ENCODE measurements at regions not wholly inside any gene's neighbourhood (a gene's known extent, or its start where the extent isn't known, plus 50 kb on each side); places are given as distances from the start of the nearest gene placed in this dataset.

DNA sequence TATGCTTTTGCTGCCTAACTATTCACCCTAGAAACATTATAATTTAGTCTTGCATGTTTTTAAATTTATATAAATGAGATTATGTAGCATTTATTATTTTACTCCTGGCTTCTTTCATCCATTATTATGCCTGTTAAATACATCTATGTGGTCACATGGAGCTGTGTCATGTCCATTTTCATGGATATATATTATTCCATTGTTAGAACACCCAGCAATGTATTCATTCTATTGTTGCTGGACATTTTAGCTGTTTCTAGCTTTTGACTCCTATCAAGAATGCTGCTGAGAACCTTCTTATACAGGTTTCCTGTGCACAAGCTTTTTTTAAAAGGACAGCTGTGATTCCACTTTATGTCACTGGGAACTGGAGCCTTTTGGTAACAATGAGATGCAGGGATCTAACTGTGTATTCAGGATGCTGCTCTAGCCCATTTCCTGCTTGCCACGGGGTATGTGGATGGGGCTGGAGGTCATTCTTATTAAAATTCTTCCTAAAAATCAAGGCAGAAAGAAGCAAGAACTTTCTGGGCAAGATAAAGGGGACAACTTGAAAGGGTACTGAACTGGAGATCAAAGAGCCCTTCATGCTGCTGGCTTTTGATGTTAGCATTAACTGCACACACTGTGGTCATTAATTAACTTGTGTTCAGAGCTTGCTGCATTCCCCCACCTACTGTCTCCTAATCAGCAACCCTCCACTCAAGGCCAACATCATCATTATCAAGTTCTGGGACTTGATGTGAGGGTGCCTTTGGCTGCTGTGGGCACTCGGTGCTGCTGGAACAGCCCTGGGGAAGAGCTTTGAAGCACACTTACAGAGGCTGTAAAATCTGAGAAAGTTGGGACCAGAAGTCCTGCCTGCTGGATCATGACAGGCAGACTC lies 96.6 kb upstream of the AKIRIN2 start:
- DNase-seq = no peak

DNA sequence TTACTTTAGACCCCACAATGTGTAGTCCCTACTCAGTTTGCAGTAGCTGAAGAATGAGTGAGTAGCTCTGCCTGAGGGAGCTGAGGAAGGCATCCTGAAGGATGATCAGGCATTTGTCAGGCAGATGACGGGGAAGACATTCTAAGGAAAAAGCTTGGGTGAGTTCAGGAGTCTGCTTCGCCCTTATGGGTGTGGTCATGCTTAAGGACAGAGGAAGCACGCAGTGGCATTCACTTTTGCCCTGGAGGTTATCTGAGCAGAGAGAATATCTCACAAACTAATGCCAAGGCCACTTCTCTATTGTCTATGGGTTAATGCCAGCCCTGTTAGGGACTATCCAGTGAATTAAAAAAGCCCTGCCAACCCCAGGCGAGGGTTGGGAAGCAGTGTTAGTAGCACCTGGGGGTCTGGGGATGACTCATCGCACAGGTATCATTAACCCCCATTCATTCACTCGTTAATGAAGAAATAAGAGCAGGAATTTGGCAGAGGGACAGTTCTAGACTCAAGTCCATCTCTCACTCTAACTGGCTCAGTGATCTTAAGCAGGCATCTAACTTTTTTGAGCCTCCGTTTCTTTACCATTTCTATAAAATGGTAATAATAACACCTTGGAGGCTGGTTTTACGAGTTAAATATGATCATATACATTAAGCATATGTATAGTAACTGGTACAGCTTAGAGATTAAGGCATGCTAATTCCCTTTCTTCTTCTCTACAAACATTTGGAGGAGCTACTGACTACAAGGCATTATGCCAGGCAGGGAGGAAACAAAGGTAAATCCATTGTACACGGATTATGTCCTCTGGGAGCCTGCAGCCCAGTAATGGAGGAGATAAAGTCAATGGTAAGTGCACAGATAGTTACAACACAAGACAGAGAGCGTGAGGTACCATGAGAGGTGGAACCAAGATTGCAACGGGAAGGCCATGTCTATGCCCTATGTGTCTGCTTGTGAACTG lies 93.2 kb upstream of the AKIRIN2 start:
- DNase-seq = no peak

DNA sequence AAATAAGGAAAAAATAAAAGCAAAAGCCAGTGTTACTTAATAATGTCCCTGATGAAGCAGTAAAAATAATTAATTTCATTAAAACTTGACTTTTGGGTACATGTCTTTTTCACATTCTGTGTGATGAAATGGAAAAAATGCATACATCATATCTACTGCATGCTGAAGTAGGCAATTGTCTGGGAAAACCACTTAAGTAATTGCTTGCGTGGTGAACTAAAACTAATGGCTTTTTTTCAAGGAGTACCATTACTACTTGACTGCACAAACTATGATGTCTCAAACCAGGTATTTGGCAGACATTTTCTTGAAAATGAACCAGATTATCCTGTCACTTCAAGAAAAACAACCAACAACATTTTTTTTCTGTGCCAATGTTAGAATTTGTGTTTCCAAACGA lies 91.3 kb upstream of the AKIRIN2 start:
- no peak for DNase-seq

DNA sequence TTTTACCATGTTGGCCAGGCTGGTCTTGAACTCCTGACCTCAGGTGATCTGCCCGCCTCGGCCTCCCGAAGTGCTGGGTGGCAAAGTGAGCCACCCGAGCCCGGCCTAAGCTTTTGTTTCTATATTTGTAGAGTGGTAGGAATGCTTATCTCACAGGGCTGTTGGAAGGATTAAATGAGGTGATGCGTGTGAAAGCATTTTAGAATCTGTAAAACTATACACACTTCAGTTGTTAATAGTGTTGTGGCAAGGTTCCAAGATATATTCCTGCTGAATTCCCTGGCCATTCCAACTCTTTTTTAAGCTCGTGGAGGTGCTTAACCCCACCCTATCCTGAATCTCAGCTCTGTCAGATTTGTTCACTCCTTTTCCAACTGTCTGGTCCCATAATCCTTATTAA lies 89.9 kb upstream of the AKIRIN2 start:
- no peak for DNase-seq

DNA sequence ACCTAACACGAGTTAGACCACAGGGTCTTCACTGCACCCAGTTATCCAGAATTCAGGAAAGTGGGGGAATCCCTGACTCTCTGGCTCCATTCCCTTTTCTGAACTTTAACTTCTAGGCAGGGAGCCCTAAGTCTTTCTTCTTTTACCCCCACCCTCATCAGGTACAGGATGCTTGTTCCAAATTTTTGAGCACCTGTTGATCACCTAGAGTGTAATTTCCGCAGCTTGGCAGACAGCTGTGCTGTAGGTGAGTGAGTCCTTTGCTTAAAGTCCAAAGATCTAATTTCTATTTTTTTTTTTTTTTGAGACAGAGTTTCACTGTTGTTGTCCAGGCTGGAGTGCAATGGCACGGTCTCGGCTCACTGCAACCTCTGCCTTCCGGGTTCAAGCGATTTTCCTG lies 89.5 kb upstream of the AKIRIN2 start:
- DNase-seq = no peak

DNA sequence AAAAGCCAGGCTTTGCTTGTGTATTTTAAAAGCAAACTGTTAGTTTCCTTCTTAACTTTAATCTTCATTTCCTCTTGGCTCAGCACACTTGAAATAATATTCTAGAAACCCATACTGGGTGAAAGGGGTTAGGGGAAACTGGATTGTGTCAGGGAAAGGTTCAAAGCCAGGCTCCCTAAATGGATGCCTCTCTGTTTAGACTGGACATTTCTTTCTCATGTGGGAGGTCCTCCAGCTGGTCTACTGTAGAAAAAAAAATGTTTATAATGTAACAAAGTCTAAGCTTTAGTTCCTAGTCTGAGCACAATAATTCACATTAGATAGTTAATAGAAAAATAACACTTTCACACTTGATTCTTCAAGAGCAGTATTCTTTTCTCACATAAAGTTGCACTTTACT lies 89.0 kb upstream of the AKIRIN2 start:
- no peak for DNase-seq

DNA sequence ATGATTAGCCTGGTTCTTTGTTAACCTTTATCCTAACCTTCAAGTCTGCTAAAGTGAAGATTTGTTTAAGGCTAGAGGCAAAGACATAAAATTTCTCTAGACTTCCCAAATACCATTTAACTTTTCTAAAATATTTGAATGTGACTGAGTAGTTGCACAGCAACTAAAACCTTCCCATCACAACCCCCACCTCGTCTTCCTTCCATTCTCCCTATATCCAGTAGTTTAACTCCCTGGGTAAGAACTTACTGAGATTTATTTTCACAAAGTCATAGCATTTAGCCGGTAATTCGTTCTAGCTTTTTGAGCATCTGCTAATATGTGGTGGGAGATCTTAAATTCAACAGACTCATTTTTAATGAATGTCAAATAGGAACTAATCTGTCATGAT lies 87.9 kb upstream of the AKIRIN2 start:
- no peak for DNase-seq

DNA sequence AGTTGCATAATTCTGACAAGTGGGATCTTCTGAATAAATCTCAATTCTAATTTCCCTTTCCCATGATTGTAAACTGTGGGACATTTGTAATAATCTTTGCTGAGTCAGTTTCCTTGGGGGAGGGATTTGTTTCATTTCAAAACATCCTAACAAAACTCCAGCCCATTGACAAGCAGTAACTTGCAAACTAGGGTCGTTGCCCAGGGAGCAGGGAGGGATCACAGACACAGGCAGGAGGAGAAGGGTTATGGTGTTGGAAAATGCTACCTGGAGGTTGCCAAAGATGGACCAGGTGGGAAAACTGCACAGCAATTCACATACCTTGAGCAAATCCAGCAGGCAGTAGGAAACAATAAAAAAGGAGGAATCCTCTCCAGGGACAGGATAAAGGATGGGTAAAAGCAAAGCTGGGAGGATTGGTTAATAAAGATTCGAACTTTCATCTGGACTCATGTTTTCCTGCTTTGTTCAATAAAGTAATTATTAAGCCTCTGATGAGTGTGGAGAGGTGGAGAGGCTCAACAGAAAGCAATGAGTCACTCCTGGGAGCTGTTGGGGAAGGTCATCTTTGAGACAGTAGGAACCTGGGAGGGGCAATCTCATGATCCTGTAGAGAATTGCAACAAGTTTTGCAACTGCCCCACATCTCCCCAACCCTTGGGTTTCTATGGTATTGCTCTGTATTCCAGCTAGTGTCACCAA lies 87.3 kb upstream of the AKIRIN2 start:
- DNase-seq = no peak

DNA sequence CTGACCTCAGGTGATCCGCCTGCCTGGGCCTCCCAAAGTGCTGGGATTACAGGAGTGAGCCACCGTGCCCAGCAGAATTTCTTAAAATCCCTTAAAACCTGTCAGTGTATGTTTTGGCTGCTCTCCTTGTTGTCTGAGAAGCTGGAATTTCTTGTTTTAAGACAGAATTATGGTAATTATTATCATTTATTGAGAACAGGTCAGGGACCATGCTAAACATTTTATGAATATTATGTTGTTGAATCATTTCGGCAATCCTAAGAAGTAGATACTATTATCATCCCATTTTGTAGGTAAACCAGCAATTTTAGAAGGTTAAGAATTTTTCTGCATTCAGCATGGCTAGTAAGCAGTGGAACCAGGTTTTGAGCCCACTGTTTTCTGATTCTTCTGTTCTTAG lies 86.1 kb upstream of the AKIRIN2 start:
- DNase-seq = no peak

DNA sequence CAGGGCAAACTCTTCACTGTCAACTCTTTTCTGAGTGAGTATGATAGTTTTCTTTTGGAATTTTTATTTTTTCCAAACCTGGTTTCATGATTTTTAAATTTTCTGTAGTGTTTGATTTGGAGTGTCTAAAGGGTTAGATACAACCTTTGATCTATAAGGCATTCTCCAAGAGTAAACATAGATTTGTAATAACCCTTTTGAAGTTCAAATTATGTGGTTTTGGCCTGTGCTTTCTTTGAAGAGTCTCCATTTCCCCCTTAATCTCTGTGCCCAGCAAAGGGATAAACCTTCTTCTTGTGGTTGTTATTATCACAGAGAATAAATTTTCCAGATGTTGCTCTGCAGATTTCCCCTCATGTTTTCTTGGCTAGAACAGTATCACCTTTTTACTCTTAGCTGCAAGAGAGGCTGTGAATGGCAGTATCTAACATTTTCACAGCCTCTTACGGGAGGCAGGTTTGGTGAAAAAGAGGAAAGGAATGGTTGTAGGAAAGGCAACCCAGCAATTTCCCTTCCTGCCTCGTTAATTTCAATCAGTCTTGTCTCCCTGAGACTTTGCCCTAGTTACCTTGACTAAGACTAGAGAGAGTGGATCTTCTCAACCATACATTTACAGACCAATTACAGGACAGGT lies 83.3 kb upstream of the AKIRIN2 start:
- DNase-seq = no peak

DNA sequence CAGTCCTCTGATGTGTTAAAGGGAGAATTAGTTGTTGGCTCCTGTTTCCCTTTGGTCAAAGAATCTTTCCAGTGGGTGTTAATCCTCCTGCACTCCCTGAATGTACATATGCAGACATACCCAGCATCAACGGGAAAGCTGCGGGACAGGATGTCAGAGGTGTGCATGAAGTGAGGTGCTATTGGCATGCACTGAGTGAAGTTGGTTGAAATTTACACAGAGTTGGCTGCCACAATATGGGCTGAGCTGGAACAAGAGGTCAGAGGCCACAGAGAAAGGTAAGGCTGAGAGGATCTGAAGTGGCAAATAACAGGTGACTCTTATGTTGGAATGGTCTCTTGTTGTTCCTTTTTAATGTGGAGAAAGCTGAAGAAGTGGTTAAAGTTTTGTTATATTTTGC lies 82.7 kb upstream of the AKIRIN2 start:
- no peak for DNase-seq

DNA sequence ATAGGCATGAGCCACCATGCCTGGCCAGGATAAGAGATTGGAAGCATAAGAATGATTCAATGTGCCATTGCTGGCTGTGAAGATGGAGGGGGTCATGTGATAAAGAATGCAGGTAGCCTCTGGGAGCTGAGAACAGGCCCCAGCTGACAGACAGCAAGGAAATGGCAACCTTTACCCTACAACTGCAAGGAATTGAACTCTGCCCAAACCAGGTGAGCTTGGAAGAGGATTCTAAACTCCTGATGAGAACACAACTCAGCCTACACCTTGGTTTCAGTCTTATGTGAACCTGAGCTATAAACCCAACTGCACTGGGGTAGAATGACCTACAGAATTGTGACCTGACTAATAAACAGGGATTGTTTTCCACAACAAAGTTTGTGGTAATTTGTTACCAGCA lies 82.0 kb upstream of the AKIRIN2 start:
- no peak for DNase-seq

DNA sequence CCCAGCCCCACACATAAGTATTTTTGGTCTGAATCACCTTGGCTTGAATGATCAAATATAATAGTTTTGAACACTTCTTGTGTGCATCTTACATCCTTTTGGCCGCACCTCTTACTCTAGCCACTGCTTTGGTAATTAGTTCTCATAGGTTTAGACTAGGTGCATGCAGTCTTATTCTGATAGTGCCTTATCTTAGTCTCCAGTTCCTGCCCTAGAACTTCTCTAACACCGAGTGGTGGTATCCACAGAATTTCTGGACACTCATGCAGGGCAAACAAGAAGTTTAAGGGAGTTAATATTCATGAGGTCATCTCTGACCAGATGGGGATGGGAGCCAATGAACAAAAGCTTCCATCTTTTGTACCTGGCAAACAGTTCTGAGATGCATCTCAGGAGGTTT lies 77.5 kb upstream of the AKIRIN2 start:
- no peak for DNase-seq

DNA sequence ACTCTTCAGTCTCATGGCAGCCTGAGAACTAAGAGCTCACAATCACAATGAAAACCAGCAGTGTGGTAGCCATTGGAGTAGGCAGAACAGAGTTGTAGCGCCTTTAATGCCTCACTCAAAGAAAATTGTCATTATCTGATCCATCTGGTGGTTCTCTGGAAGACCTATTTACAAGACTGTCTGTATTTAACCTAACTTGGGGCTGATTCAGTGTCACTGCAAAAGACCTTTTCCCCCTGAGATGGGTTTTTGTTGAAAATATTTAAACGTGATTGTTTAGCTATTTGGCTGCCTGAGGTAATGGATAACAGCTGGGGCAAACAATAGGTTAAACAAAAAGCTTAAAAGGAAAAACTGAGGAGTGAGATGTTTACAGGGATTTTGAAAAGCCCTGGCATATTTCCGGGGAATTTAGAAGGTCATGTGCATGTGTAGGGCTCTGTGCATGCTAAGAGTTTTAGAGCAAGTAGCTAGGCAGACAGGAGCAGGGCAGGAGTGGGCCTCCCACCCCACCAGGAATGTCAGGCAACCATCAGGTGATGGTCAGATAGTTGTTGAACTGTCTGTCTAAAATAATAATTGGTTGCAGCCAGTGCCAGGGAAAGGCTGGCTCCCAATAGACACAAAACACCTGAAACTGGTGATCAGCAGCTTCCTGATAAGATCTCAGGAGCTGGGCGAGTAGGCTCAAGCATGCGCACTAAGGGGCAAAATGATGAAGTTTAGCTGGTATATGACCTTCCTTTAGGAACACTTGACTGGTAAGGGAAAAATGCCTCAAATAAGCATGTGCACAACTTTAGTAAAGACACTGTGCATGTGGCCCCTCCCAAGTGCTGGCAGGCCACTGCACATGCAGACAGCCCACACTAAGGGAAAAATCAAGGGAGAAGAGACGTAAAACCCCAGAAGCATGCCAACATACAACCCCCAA lies 70.8 kb upstream of the AKIRIN2 start:
- DNase-seq = no peak

DNA sequence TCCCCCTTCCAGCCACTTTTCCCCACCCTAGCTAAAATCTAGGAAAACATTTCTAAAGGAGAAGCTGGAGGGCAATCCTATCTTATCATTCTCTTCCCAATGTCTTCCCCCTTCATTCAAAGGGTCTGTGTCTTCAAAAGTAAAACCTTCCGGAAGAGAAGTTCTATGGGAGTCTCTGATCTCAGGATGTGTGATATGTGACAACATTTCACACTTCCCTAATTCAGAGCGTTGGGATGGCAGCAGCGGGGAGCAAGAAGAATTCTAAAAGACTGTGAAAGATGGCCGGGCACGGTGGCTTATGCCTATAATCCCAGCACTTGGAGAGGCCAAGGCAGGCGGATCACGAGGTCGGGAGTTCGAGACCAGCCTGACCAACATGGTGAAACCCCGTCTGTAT lies 65.4 kb upstream of the AKIRIN2 start:
- DNase-seq = no peak

DNA sequence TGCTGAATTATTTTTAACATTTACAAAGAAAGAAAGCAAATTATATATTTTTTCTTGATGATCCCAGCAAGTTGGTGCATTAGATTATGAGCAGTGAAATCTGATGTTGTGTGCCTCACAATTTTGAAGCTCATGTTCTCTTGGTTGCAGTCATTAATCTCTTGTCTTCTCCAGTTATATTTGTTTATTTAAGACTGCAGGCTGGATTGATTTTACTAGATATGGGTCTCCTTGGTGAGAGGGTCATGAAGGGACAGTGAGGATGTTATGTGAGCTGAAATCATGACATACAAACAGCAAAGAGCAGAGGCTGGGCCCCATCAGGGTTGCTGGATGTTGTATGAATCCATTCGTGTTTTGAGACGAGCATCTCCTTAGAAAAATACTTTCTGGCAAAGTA lies 64.2 kb upstream of the AKIRIN2 start:
- DNase-seq = no peak

DNA sequence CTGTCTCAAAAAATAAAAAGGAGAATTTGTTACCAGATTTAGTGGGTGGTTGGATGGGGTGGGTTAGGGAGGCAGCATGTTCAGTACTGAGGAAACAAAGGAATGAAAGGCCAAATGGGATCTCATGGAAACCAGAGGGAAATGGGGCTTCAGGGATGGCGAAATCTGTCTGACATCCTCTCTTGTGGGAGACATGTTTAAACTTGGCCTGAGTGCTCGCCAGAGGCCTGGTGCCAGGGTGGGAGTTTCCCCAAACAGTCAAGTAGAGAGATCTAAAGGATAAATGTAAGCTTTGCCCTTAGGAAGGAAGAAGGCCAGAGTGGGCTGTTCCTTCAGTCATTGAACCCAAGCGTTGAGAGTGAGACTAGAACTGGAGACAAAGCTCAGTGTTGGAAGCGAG lies 61.9 kb upstream of the AKIRIN2 start:
- no peak for DNase-seq

DNA sequence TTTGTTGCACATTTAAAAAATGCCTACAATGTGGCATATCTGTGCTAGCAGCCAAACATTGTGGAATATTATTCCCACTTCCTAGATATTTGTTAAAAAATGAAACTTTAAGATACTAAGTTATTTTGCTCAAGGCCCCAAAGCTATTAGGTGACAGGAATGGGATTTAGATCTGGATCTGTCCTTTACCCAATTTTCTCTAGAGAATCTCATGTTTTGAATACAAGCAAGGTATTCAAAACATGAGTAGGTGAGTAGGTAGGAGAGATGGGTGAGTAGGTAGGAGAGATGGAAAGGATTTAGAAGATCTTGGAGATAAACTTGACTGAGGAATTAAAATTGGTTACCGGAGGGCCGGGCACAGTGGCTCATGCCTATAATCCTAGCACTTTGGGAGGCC lies 61.2 kb upstream of the AKIRIN2 start:
- DNase-seq = no peak

DNA sequence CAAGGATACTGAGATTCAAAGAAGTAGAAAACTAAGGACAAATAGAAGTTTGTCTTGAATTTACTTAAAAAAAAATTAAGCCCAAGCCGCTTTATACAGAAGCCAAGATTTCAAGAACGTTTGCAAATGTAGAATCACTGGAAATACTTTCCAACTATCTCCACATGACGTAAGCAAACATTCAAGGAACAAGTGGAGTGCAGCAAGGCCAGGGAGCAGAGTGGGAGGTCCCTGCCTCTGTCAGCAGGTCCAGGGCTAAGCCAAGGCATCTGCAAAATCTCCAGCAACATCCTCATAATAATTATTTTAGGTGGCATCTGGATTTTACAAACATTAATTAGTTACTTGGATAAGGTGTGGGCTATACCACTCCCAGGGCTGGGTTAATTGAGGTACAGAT lies 60.1 kb upstream of the AKIRIN2 start:
- no peak for DNase-seq

DNA sequence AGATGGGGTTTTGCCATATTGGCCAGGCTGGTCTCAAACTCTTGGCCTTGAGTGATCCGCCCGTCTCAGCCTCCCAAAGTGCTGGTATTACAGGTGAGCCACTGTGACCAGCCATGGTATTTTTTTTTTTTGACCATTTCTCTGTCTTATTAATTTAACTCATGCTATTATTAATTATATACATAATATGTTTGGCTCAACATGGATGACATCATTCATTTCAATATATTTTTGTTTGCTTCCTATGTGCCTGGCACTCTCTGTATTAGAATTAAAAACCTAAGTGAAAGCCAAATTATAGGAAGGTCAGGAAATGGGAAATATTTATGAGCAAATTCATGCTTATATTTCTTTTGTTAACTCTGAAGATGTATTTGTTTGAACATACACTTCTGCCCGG lies 55.8 kb upstream of the AKIRIN2 start:
- DNase-seq = no peak

DNA sequence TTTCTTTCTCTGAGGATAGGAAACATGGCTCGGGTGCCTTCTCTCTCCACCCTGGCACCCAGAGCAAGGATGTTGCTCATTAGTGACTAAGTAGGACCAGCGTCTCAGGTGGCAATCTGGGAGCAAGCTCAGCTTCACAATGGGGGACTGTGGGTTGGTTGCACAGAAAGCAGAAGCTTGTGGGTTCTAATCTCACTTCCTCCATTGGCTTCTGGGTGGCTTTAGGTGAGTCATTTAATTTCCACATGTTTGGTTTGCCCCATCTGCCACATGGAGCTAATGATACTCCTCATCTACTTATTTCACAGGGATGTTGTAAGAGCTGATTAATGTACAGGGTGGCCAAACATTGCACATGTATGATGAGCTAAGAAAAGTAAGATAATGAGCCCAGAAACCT lies 54.8 kb upstream of the AKIRIN2 start:
- no peak for DNase-seq
